ENCODE measurements at regions not wholly inside any gene's neighbourhood (a gene's known extent, or its start where the extent isn't known, plus 50 kb on each side); places are given as distances from the start of the nearest gene placed in this dataset.

DNA sequence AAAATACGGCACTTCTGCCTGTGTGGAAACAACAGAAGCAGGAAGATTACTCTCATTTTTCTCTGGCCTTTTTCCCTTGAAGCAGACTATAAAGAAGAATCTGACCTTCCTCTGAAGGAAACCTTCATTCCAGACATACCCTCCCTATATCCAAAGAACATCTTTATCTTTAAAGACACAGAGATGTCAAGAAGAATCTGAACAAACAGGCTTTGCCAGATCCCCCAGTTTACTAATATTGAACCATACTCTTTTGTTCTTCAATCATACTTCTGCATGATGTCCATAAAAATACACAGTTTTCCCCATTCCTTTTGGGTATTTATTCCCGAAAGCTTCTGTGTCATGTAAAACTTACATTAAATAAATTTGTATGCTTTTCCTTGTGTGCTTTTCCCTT lies 225.8 kb downstream of the MAT2B start:
- Histone ChIP-seq H3K27ac (ENCODE audit: low read depth, low read length) (no peak overlapping the region), H4K20me1 (ENCODE audit: low read depth, low read length) (no peaks in the 10 kb centered on the region), H2AFZ (ENCODE audit: low read depth, low read length, severe bottlenecking) (no peak overlapping the region), H3K9me2 (replicated peaks; ENCODE audit: insufficient read depth, low read length) (no peaks in the 10 kb centered on the region), H3F3A (ENCODE audit: insufficient read depth) (no peaks in the 10 kb centered on the region), H3K79me2 (ENCODE audit: insufficient read depth, low read length) (no peaks in the 10 kb centered on the region), H3K27me3 (ENCODE audit: low read length) (no peaks in the 10 kb centered on the region), H3K9me3 (ENCODE audit: insufficient read depth, low read length) (no peaks in the 10 kb centered on the region), H3K36me3 (ENCODE audit: low read length) (no peaks in the 10 kb centered on the region), H3K4me3 (ENCODE audit: insufficient read depth, low read length, poor library complexity, severe bottlenecking) (no peak overlapping the region), H3K9ac (ENCODE audit: low read length) (no peak overlapping the region), H3K4me2 (ENCODE audit: low read depth, low read length, poor library complexity, severe bottlenecking) (no peak overlapping the region)
- no peak for TF ChIP-seq EZH2phosphoT487 (conservative IDR thresholded peaks at IDR 0.05; ENCODE audit: low read length)
- TF ChIP-seq, protein P1, sequence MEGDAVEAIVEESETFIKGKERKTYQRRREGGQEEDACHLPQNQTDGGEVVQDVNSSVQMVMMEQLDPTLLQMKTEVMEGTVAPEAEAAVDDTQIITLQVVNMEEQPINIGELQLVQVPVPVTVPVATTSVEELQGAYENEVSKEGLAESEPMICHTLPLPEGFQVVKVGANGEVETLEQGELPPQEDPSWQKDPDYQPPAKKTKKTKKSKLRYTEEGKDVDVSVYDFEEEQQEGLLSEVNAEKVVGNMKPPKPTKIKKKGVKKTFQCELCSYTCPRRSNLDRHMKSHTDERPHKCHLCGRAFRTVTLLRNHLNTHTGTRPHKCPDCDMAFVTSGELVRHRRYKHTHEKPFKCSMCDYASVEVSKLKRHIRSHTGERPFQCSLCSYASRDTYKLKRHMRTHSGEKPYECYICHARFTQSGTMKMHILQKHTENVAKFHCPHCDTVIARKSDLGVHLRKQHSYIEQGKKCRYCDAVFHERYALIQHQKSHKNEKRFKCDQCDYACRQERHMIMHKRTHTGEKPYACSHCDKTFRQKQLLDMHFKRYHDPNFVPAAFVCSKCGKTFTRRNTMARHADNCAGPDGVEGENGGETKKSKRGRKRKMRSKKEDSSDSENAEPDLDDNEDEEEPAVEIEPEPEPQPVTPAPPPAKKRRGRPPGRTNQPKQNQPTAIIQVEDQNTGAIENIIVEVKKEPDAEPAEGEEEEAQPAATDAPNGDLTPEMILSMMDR (IDR thresholded peaks at IDR 0.05; ENCODE audit: insufficient read depth, low read length, poor library complexity, severe bottlenecking), result no peak

GRCh38 chr5:163735069-163735468 lies 229.7 kb downstream of the MAT2B start:
- Histone ChIP-seq H3F3A (ENCODE audit: insufficient read depth) (no peaks in the 10 kb centered on the region), H3K27ac (ENCODE audit: low read depth, low read length) (no peak overlapping the region), H3K4me3 (ENCODE audit: insufficient read depth, low read length, poor library complexity, severe bottlenecking) (no peak overlapping the region), H3K9me2 (replicated peaks; ENCODE audit: insufficient read depth, low read length) (no peaks in the 10 kb centered on the region), H3K27me3 (ENCODE audit: low read length) (no peaks in the 10 kb centered on the region), H2AFZ (ENCODE audit: low read depth, low read length, severe bottlenecking) (no peak overlapping the region), H4K20me1 (ENCODE audit: low read depth, low read length) (no peaks in the 10 kb centered on the region), H3K36me3 (ENCODE audit: low read length) (no peaks in the 10 kb centered on the region), H3K4me2 (ENCODE audit: low read depth, low read length, poor library complexity, severe bottlenecking) (no peak overlapping the region), H3K9ac (ENCODE audit: low read length) (no peak overlapping the region), H3K9me3 (ENCODE audit: insufficient read depth, low read length) (no peaks in the 10 kb centered on the region), H3K79me2 (ENCODE audit: insufficient read depth, low read length) (no peaks in the 10 kb centered on the region)
- no peak for TF ChIP-seq EZH2phosphoT487 (conservative IDR thresholded peaks at IDR 0.05; ENCODE audit: low read length)
- TF ChIP-seq, protein P1 (IDR thresholded peaks at IDR 0.05; ENCODE audit: insufficient read depth, low read length, poor library complexity, severe bottlenecking), result no peak

- Histone ChIP-seq H3K4me3 (ENCODE audit: insufficient read depth, low read length, poor library complexity, severe bottlenecking) (no peak overlapping the region), H3F3A (ENCODE audit: insufficient read depth) (no peaks in the 10 kb centered on the region), H3K4me2 (ENCODE audit: low read depth, low read length, poor library complexity, severe bottlenecking) (no peak overlapping the region), H2AFZ (ENCODE audit: low read depth, low read length, severe bottlenecking) (no peak overlapping the region), H3K27ac (ENCODE audit: low read depth, low read length) (no peak overlapping the region), H3K9me3 (ENCODE audit: insufficient read depth, low read length) (no peaks in the 10 kb centered on the region), H3K9ac (ENCODE audit: low read length) (no peak overlapping the region), H3K27me3 (ENCODE audit: low read length) (no peaks in the 10 kb centered on the region), H3K36me3 (ENCODE audit: low read length) (no peaks in the 10 kb centered on the region), H3K9me2 (replicated peaks; ENCODE audit: insufficient read depth, low read length) (no peaks in the 10 kb centered on the region), H3K79me2 (ENCODE audit: insufficient read depth, low read length) (no peaks in the 10 kb centered on the region), H4K20me1 (ENCODE audit: low read depth, low read length) (no peaks in the 10 kb centered on the region)
- TF ChIP-seq EZH2phosphoT487 (conservative IDR thresholded peaks at IDR 0.05; ENCODE audit: low read length), result no peak
- TF ChIP-seq, protein P1 (IDR thresholded peaks at IDR 0.05; ENCODE audit: insufficient read depth, low read length, poor library complexity, severe bottlenecking), result no peak
Measured at GRCh38 chr5:163747586-163747985, 242.2 kb downstream of the MAT2B start.

Measured in SU-DHL-6 (cell line).